A549 (cell line): ENCODE measurements at regions not wholly inside any gene's neighbourhood (a gene's known extent, or its start where the extent isn't known, plus 50 kb on each side); places are given as distances from the start of the nearest gene placed in this dataset.

Experiments used
- ATAC-seq, 2 experiments: fragments of 200-7000 bp in 1 of 2; fragments of >200 bp in 1 of 2; cut with Nextera tagmentation in 1 of 2; cut with Tn5 transposase in 1 of 2; 3 replicates each; pipeline versions ENCODE4 v1.8.0 to v1.9.1; 2018 to 2020; ENCODE audit warnings: mild to moderate bottlenecking in 1 of 2, moderate library complexity in 1 of 2
- CTCF ChIA-PET: fragments of 300-600 bp; sonication (Branson Sonifier 250); formaldehyde crosslinking; extraction: SDS; loops from one replicate; lab custom pipeline; 2021; ENCODE audit warnings: antibody characterized with exemption, inconsistent platforms; lab: Yijun Ruan, JAX
- POLR2A ChIA-PET: fragments of 350-600 bp; formaldehyde crosslinking; extraction: SDS; loops from one replicate; lab custom pipeline; 2021; ENCODE audit warnings: antibody characterized with exemption, inconsistent platforms; lab: Yijun Ruan, JAX
- DNase-seq, 2 experiments: peaks; one replicate each; pipeline versions ENCODE4 v3.0.0 to v3.0.0-alpha.2; 2011 to 2016; ENCODE audit warnings: low read depth in 1 of 2, low spot score in 1 of 2
- FAIRE-seq: peaks from 2 replicates; lab custom pipeline; 2011; peaks lifted over from hg19 to GRCh38; lab: Jason Lieb, UNC
- H3K27ac ChIP-seq, 2 experiments: fragments of >200 bp; sonication (Bioruptor Twin); formaldehyde crosslinking; 3 replicates each; pipeline ENCODE4 v1.5.1; 2016 to 2017
- H3K4me1 ChIP-seq: fragments of >200 bp; sonication (Bioruptor Twin); formaldehyde crosslinking; 3 replicates; pipeline ENCODE4 v1.6.1; 2016
- H3K4me2 ChIP-seq: fragments of >200 bp; sonication (Bioruptor Twin); formaldehyde crosslinking; 3 replicates; pipeline ENCODE4 v1.6.1; 2016
- H3K4me3 ChIP-seq: fragments of >200 bp; sonication (Bioruptor Twin); formaldehyde crosslinking; 3 replicates; pipeline ENCODE4 v1.5.1; 2016
- H3K9me3 ChIP-seq: fragments of >200 bp; sonication (Bioruptor Twin); formaldehyde crosslinking; 3 replicates; pipeline ENCODE4 v1.6.1; 2016
- CEBPB ChIP-seq, 2 experiments: fragments of >200 bp in 1 of 2; sonication (Bioruptor Twin) in 1 of 2; formaldehyde crosslinking in 1 of 2; IDR thresholded peaks; 2 replicates each; pipeline ENCODE4 v1.6.1; 2012 to 2016
- CHD2 ChIP-seq: fragments of 150-350 bp; IDR thresholded peaks from 2 replicates; pipeline ENCODE4 v1.6.1; 2014; ENCODE audit warnings: low read length; ENCODE audit not compliant: partially characterized antibody
- EHMT2 ChIP-seq: fragments of 200-600 bp; sonication (generic); IDR thresholded peaks from 2 replicates; pipeline ENCODE4 v1.6.1; 2016; ENCODE audit warnings: antibody characterized with exemption, low read depth, mild to moderate bottlenecking, moderate library complexity
- EP300 ChIP-seq, 2 experiments: fragments of >200 bp; sonication (Bioruptor Twin); formaldehyde crosslinking; IDR thresholded peaks; 2 replicates in 1 of 2; 3 replicates in 1 of 2; pipeline ENCODE4 v1.6.1; 2016 to 2017
- FOSL2 ChIP-seq, 2 experiments: fragments of 450-650 bp in 1 of 2; fragments of >200 bp in 1 of 2; sonication (Bioruptor Twin) in 1 of 2; formaldehyde crosslinking; IDR thresholded peaks; 2 replicates each; pipeline versions ENCODE4 v1.5.0 to v1.6.1; 2016 to 2020; ENCODE audit warnings: mild to moderate bottlenecking in 1 of 2, moderate library complexity in 1 of 2
- HEYL ChIP-seq: fragments of 250-450 bp; sonication (Bioruptor Pico); IDR thresholded peaks from 2 replicates; pipeline ENCODE4 v1.8.0; 2021; ENCODE audit warnings: mild to moderate bottlenecking, moderate library complexity
- HOXB13 ChIP-seq: fragments of 250-450 bp; sonication (Bioruptor Pico); IDR thresholded peaks from 2 replicates; pipeline ENCODE4 v1.5.0; 2020; ENCODE audit warnings: low read depth, mild to moderate bottlenecking, moderate library complexity
- JUN ChIP-seq, 2 experiments: fragments of >200 bp; sonication (Bioruptor Twin); formaldehyde crosslinking; IDR thresholded peaks; 2 replicates in 1 of 2; 3 replicates in 1 of 2; pipeline ENCODE4 v1.6.1; 2016 to 2017
- NFE2L2 ChIP-seq: fragments of 150-350 bp; conservative IDR thresholded peaks from 2 replicates; pipeline ENCODE4 v1.6.1; 2014; ENCODE audit warnings: low read length
- NPAS2 ChIP-seq: fragments of 250-450 bp; sonication (Bioruptor Pico); IDR thresholded peaks from 2 replicates; pipeline ENCODE4 v1.8.0; 2022; ENCODE audit warnings: mild to moderate bottlenecking, moderate library complexity, borderline replicate concordance
- PHF8 ChIP-seq: fragments of 200-600 bp; sonication (generic); IDR thresholded peaks from 2 replicates; pipeline ENCODE4 v1.6.1; 2016; ENCODE audit warnings: low read depth, mild to moderate bottlenecking, antibody characterized with exemption, moderate library complexity, borderline replicate concordance
- POLR2AphosphoS2 ChIP-seq: conservative IDR thresholded peaks from 2 replicates; pipeline ENCODE4 v1.6.1; 2012; ENCODE audit warnings: low read length, improper control_type of control experiment, inconsistent platforms
- RARB ChIP-seq: fragments of 250-450 bp; sonication (Bioruptor Pico); IDR thresholded peaks from 2 replicates; pipeline ENCODE4 v1.8.0; 2021; ENCODE audit warnings: mild to moderate bottlenecking, moderate library complexity
- RNF2 ChIP-seq: fragments of 200-600 bp; sonication (generic); IDR thresholded peaks from 2 replicates; pipeline ENCODE4 v1.6.1; 2016; ENCODE audit warnings: low read depth, mild to moderate bottlenecking, antibody characterized with exemption, moderate library complexity, borderline replicate concordance
- TFCP2L1 ChIP-seq: fragments of 250-450 bp; sonication (Bioruptor Pico); IDR thresholded peaks from 2 replicates; pipeline ENCODE4 v1.5.0; 2021; ENCODE audit warnings: mild to moderate bottlenecking
- WGBS: methylation state at CpG from one replicate; pipeline ENCODE4 v1.1.6; 2017; ENCODE audit errors: missing lambda C conversion rate; 5-methylcytosine and 5-hydroxymethylcytosine counted together
- TF ChIP-seq, protein P1 (sequence below): fragments of 250-450 bp; sonication (Bioruptor Pico); IDR thresholded peaks from 2 replicates; pipeline ENCODE4 v1.5.0; 2021; ENCODE audit warnings: mild to moderate bottlenecking, moderate library complexity, borderline replicate concordance
- TF ChIP-seq, protein P2 (sequence below): fragments of 250-450 bp; sonication (Bioruptor Pico); IDR thresholded peaks from 2 replicates; pipeline ENCODE4 v1.5.0; 2020; ENCODE audit warnings: low read depth, mild to moderate bottlenecking, moderate library complexity
- TF ChIP-seq, protein P3 (sequence below): fragments of 150-350 bp; IDR thresholded peaks from 2 replicates; pipeline ENCODE4 v1.6.1; 2014; ENCODE audit warnings: low read depth, mild to moderate bottlenecking, low read length
- TF ChIP-seq, protein P4 (sequence below): fragments of 450-650 bp; IDR thresholded peaks from 2 replicates; pipeline ENCODE4 v1.6.1; 2014; ENCODE audit warnings: antibody characterized with exemption

DNA sequence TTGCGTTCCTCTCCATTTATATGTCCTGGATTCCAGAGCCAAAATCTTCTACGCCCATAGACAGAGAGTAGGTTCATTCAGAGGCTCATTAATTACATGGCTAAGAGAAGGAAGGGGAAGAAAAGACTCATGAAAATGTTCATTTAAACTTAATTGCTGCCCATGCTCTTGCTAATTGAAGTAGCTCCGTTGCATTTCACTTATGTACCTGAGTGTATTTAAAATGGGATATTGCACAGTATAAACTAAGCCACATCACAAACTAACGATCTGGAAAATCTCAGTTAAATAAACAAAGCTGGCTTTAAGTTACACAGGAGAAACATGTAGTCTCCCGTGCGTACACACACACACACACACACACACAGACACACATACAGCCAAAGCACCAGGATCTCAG is 269.2 kb downstream of the CDC5L start (continued):
- TF ChIP-seq, protein P1, sequence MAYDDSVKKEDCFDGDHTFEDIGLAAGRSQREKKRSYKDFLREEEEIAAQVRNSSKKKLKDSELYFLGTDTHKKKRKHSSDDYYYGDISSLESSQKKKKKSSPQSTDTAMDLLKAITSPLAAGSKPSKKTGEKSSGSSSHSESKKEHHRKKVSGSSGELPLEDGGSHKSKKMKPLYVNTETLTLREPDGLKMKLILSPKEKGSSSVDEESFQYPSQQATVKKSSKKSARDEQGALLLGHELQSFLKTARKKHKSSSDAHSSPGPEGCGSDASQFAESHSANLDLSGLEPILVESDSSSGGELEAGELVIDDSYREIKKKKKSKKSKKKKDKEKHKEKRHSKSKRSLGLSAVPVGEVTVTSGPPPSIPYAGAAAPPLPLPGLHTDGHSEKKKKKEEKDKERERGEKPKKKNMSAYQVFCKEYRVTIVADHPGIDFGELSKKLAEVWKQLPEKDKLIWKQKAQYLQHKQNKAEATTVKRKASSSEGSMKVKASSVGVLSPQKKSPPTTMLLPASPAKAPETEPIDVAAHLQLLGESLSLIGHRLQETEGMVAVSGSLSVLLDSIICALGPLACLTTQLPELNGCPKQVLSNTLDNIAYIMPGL (CRISPR knock-in tag): no peak
- TF ChIP-seq NFE2L2 (no peak), POLR2AphosphoS2 (no peak), JUN (IDR thresholded peaks at IDR 0.05) (no peak), NPAS2 (CRISPR knock-in tag) (no peak), FOSL2 (IDR thresholded peaks at IDR 0.05) (no peak), FOSL2 (CRISPR knock-in tag; IDR thresholded peaks at IDR 0.05) (no peak)
- TF ChIP-seq, protein P2, sequence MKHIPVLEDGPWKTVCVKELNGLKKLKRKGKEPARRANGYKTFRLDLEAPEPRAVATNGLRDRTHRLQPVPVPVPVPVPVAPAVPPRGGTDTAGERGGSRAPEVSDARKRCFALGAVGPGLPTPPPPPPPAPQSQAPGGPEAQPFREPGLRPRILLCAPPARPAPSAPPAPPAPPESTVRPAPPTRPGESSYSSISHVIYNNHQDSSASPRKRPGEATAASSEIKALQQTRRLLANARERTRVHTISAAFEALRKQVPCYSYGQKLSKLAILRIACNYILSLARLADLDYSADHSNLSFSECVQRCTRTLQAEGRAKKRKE (CRISPR knock-in tag): no peak
- TF ChIP-seq, protein P3, sequence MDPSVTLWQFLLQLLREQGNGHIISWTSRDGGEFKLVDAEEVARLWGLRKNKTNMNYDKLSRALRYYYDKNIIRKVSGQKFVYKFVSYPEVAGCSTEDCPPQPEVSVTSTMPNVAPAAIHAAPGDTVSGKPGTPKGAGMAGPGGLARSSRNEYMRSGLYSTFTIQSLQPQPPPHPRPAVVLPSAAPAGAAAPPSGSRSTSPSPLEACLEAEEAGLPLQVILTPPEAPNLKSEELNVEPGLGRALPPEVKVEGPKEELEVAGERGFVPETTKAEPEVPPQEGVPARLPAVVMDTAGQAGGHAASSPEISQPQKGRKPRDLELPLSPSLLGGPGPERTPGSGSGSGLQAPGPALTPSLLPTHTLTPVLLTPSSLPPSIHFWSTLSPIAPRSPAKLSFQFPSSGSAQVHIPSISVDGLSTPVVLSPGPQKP: no peak

DNA sequence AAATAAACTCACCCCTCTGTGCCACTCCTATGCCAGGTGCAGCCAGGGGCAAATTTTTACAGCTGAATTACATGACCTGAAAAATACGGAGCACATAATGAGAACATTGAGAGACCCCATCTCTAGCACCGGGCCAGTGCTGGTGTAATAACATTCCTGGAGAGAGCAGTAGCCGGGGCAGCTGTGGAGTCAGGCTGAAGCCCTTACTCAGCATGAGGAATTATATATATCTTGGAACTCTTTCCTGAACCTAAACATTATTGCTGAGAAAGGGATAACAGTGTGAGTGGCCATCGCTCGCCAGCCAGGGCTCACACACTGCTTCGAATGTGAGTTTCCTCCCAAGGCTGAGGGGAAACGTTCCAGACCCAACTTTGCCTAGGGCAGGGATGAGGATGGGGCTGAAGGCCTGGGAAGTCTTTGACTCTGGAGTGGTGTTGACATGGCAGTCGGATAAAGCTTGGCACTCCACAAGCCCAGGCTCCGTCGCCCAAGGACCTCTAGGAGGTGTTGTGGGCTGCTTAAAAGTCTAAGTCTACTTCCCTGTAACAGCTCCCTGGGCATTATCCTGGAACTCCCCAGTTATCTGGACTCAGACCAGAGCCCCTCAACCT is 269.8 kb downstream of the CDC5L start:
- H3K4me3 ChIP-seq: no peak overlapping the region
- no peaks in the 10 kb centered on the region for H3K4me1 ChIP-seq
- no peak overlapping the region for H3K4me2 ChIP-seq
- DNase-seq (no peak), ATAC-seq (no peak), FAIRE-seq (no peak)
- no peaks in the 10 kb centered on the region for H3K9me3 ChIP-seq
- TF ChIP-seq EP300 (IDR thresholded peaks at IDR 0.05): no peak
- TF ChIP-seq CEBPB (IDR thresholded peaks at IDR 0.05): no peak
- TF ChIP-seq HOXB13: no peak
- no peak for TF ChIP-seq RARB (CRISPR knock-in tag)
- TF ChIP-seq RNF2: no peak
- TF ChIP-seq PHF8: no peak
- no peak for TF ChIP-seq TFCP2L1 (CRISPR knock-in tag)
- TF ChIP-seq HEYL (CRISPR knock-in tag): no peak
- no peak for TF ChIP-seq CHD2
- no peak for TF ChIP-seq EHMT2
- TF ChIP-seq, protein P4, sequence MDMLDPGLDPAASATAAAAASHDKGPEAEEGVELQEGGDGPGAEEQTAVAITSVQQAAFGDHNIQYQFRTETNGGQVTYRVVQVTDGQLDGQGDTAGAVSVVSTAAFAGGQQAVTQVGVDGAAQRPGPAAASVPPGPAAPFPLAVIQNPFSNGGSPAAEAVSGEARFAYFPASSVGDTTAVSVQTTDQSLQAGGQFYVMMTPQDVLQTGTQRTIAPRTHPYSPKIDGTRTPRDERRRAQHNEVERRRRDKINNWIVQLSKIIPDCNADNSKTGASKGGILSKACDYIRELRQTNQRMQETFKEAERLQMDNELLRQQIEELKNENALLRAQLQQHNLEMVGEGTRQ: no peak
- TF ChIP-seq, protein P3: no peak
- TF ChIP-seq, all 56 proteins: peak for 0
- H3K27ac ChIP-seq: no peak overlapping the region
- ChIA-PET CTCF (interaction anchor here (1.0 to 4.8 kb wide), 5 partner anchors 9 to 1270 kb away, joined by 3 to 49 read pairs (median 20); no protein-coding TSS in a partner anchor), POLR2A (no interaction called here)
- 90% methylated on average over 5 of the region's 10 CpGs for WGBS
